GM18517 (cell line): ENCODE measurements at regions not wholly inside any gene's neighbourhood (a gene's known extent, or its start where the extent isn't known, plus 50 kb on each side); places are given as distances from the start of the nearest gene placed in this dataset.
A peak's percentile ranks its signal among the peaks of the same experiment; 100 is the strongest.
"Not testable (repeated sequence)": the region's sequence is repeated elsewhere in the genome, so short reads cannot be mapped to it uniquely, and the experiment has no call there.

Experiments used
- ATAC-seq: cut with Tn5 transposase; IDR thresholded peaks from one replicate; pipeline ENCODE4 v1.9.1; 2021; ENCODE audit warnings: mild to moderate bottlenecking, moderate library complexity; ENCODE audit not compliant: unreplicated experiment

DNA sequence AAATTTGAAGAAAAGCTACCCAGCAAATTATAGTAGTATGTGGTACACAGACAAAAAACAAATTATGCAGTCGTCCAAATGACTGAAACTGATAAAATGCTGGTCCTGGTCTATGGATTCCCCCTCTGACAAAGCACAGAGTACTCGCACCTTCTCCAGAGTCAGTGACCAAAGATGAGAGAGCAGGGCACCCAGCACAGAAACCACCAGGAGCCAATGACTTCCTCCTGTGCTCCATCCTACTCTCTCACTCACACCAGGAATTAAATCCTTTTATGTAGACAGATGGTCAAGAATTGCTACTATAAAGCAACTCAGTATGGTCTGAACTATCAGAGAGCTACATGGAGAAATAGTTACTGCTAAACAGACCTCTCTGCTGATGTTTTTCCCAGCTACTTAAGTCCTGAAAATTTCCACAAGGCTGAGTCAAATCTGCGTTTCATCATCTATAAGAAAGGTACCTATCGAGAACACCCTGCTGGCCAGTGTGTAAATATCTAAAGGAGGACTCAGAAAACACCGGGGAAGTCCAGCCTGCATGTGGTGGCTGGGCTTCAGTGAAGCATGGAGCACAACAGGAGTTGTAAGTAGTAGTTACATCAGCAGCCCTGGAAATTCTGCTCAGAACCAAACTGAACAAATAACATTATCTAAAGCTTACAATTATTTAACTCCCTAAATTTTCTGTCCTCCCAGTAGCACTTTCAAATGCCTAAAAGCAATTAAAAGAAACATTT lies 84.5 kb upstream of the FBXO28 start:
- peak; percentile 69 for ATAC-seq

DNA sequence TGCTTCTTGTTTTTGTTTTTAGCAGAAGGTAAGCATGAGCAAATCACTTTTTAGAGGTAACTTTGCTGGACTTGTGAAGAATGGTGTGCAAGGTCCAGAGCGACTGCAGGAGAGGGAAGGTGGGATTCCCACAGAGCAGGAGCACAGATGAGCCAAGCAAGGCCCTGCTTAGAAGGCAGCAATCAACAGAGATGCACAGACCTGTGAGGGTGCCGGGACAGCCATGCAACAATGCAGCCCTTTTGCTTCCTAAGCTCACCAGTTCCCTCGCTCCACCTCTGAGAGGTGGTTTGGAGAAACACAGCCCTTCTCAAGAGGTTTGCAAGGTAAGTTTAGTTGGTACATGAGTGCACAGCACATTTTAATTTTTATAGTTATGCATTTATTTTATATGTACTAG lies 85.1 kb upstream of the FBXO28 start:
- not testable (repeated sequence) for ATAC-seq

DNA sequence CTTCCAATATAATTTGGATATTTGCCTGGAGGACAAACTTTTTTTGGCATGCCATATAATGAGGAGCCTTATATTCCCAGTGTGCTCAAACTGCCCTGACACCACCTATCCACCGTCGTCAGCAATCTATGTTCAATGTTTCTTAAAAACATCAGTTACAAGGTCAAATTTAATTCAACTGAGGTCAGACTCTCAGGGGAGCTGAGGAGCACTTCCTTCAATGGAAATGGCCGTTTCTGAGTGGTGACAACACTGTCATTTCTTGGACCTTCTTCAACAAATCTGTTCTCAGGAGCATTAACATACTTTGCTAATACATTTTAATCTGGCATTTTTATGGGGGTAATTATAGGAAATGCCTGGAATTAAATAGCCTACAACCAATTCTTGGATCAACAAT lies 90.8 kb upstream of the FBXO28 start:
- ATAC-seq, result not testable (repeated sequence)

DNA sequence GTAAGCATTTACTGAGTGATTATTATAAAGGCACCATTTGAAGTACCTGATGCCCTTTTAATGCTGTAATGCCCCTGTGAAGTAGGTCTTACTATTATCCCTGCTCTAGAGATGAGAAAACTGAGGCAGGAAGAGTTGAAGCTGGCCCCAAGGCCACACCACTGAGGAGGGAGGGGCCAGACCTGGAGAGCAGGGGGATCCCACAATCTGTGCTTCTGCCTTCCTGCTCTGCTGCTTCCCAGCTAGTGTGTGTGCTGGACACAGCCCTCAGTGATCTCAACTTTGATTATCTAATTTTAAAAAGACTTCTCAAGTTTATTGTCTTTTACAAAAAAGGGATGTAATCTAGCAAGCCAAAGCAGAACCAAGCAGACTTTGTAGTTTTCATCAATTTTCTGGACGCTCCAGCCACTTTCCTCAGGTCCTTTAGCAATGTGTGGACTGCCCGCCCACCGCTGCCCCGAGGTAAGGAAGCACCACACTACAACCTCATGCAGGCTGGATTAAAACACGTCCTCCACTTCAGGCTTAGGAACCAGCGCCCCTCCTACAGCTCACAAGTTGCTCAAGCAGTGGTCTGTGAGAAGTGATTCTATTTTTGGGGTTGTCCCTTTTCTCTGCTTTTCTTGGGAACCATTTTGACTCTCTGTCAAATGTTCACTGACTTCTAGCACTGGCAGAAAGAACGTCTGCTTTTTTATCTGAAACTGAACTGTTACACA lies 91.5 kb upstream of the FBXO28 start:
- ATAC-seq, result not testable (repeated sequence)

DNA sequence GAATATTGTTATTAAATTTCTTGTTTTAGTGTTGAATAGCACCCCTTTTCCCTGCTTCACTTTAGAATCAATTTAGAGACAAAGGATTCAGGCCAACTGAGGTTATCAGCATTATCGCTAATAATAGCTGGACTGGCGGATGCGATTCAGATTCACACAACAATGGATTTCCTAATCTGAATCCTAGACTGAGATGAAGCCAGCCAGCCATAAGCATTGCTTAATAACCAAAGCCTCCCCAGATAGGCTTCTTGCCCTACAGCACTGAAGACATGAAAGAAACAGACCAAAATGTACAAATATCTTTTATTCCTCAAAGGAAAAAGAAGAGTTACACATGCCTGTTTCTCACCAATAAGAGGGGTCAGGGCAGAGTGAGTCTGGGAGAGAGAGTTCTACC lies 94.0 kb upstream of the FBXO28 start:
- ATAC-seq, result not testable (repeated sequence)

DNA sequence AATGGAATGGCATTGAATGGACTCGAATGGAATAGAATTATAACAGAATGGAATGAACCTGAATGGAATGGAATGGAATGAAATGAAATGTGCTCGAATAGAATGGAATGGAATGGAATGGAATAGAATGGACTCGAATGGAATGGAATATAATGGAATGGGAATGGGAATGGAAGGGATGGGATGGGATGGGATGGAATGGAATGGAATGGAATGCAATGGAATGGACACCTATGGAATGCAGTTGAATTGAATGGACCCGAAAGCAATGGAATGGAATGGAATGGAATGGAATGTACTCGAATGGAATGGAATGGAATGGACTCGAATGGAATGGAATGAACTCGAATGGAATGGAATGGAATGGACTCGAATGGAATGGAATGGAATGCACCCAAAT lies 98.1 kb upstream of the FBXO28 start:
- not testable (repeated sequence) for ATAC-seq

DNA sequence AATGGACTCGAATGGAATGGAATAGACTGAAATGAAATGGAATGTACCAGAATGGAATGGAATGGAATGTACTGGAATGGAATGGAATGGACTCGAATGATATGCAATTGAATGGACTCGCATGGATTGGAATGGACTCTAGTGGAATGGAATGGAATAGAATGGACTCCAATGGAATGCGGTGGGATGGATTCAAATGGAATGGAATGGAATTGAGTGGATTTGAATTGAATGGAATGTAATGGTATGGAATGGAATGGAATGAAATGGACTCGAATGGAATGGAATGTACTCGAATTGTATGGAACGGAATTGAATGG lies 99.6 kb upstream of the FBXO28 start:
- ATAC-seq, result no peak

DNA sequence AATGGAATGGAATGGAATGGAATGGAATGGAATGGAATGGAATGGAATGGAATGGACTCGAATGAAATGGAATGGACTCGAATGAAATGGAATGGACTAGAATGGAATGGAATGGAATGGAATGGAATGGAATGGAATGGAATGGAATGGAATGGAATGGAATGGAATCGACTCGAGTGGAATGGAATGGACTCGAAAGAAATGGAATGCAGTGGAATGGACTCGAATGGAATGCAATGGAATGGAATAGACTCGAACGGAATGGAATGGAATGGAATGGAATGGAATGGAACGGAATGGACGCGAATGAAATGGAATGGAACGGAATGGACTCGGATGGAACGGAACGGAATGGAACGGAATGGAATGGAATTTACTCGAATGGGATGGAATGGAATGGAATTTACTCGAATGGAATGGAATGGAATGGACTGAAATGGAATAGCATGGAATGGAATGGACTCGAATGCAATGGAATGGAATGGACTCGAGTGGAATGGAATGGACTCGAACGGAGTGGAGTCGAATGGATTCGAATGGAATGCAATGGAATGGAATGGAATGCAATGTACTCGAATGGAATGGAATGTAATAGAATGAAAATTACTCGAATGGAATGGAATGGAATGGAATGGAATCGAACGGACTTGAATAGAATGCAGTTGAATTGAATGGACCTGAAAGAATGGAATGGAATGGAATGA lies 100.1 kb upstream of the FBXO28 start:
- not testable (repeated sequence) for ATAC-seq

DNA sequence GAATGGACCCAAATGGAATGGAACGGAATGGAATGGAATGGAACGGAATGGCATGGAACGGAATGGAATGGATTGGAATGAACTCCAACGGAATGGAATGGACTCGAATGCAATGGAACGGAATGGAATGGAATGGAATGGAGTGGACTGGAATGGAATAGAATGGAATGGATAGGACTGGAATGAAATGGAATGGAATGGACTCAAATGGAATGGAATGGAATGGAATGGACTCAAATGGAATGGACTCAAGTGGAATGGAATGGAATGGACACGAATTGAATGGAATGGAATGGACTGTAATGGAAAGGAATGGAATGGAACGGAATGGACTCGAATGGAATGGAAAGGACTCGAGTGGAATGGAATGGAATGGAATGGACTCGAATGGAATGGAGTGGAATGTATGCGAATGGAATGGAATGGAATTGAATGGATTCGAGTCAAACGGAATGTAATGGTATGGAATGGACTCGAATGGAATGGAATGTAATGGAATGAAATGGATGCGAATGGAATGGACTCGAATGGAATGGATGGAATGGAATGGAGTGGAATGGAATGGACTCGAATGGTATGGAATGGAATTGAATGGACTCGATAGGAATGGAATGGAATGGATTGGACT lies 101.0 kb upstream of the FBXO28 start:
- ATAC-seq, result not testable (repeated sequence)

DNA sequence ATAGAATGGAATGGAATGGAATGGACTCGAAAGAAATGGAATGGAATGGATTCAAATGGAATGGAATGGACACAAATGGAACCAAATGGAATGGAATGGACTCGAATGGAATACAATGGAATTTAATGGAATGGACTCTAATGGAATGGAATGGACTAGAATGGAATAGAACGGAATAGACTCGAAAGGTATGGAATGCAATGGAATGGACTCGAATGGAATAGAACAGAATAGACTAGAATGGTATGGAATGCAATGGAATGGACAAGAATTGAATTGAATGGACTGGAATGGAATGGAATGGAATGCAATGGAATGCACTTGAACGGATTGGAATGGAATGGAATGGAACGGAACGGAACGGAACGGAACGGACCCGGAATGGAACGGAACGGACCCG lies 101.7 kb upstream of the FBXO28 start:
- not testable (repeated sequence) for ATAC-seq

DNA sequence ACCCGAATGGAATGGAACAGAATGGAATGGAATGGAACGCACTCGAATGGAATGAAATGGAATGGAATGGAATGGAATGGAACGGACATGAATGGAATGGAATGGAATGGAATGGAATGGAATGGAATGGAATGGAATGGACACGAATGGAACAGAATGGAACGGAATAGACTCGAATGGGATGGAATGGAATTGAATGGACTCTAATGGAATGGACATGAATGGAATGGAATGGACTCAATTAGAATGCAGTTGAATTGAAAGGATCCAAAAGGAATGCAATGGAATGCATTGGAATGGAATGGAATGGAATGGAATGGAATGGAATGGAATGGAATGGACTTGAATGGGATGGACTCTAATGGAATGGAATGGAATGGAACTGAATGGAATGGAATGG lies 102.2 kb upstream of the FBXO28 start:
- not testable (repeated sequence) for ATAC-seq

DNA sequence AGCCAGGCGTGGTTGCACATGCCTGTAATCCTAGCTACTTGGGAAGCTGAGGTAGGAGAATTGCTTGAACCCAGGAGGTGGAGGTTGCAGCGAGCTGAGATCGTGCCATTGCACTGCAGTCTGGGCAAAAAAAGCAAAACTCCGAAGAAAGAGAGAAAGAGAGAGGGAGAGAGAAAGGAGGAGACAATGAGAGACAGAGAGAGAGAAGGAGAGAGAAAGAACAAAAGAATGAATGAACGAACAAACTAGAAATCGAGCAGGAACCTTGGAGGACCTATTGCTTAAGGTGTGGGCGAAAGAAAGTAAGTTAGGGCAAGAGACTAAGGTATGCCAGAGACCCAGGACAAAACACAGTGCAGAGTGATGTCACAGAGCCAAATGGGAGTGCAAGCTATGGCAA lies 102.8 kb upstream of the FBXO28 start:
- not testable (repeated sequence) for ATAC-seq

DNA sequence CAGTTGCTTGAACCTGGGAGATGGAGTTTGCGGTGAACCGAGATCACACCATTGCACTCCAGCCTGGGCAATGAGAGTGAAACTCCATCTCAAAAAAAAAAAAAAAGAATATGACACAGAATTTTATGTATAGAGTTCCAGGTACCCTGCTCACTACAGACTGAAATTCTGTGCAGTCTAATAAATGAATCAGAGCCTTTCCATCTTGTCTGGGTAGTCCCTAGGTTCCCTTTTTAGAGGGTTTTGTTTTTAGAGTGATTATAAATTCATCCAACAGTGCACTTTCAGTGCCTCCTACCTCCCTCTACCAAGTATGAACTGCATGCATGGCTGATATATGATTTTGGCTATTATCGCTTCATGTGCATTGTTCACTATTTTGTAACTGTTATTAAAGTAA lies 107.9 kb upstream of the FBXO28 start:
- ATAC-seq, result not testable (repeated sequence)

DNA sequence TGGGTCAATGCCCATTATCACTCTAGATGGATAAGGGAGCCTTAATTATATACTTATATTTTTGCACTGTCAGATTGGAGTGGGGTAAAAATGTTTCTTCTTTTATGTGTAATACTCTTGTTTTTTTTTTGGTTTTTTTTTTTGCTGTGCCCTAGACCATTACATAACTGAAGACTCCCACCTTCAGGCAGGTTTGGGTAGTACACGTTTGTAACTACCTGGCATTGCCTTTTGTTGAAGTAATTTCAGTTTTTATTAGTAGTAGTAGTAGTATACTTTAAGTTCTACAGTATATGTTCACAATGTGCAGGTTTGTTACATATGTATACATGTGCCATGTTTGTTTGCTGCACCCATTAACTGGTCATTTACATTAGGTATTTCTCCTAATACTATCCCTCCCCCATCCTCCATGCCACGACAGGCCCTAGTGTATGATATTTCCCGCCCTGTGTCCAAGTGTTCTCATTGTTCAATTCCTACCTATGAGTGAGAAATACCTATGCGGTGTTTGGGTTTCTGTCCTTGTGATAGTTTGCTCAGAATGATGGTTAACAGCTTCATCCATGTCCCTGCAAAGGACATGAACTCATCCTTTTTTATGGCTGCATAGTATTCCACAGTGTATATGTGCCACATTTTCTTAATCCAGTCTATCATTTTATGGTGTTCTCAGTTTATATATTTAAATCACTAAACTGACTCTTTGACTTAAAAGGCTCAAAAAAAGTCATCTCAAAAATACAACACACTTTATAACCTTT lies 109.2 kb upstream of the FBXO28 start:
- not testable (repeated sequence) for ATAC-seq

DNA sequence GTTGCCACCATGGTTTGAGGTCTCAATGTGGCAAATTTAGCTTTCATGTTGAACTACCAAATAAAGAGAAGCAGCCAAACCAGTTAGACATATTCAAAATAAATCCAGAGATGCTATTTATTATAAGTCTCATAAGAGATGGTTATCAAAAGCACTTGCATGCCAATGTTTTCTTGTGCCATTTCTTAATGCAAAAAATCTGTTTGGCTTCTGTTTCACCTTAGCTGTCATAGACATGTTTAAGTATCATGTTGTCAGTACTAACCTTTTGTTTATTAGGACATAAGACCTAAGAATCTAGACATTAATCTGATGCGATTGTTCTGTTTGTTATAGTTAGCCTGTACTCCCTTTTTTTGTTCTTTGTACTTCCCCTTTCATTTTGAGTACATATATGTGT lies 110.0 kb upstream of the FBXO28 start:
- ATAC-seq, result not testable (repeated sequence)

DNA sequence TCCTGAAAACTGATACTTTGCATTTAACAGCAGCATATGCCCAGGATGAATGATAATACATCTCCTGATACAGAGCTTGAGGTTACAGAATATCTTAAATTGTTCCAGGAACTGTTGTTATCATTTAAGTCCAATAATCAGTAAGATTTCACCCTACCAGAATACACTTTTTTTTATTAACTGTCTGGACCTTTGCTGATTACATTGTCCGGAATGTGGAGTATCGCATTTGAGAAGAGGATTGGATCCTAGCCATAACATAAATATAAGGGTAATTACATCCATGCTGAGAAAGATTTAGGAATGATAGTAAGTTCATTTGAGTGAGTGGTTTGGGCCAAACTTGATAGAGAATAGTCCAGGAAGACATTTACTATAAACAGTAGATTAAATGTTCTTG lies 112.2 kb upstream of the FBXO28 start:
- ATAC-seq, result not testable (repeated sequence)

DNA sequence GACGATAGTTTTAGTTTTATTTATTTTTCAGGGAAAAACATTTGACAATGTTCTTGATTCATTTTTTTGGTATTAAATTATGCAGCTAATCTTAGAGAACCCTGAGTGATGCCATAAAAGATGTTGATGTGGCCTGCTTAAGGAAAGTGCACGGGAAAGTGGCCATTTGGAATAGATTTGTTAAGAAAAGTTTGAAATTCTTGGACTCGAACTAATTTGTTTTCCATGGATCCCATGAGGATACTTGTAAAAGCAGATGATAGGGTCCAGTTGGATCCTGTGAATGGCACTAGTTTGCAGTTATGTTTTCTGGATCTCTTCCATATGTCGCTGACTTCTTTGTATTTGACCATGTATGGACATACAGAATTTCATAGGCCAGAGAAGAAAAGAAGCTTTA lies 114.2 kb upstream of the FBXO28 start:
- ATAC-seq, result not testable (repeated sequence)

DNA sequence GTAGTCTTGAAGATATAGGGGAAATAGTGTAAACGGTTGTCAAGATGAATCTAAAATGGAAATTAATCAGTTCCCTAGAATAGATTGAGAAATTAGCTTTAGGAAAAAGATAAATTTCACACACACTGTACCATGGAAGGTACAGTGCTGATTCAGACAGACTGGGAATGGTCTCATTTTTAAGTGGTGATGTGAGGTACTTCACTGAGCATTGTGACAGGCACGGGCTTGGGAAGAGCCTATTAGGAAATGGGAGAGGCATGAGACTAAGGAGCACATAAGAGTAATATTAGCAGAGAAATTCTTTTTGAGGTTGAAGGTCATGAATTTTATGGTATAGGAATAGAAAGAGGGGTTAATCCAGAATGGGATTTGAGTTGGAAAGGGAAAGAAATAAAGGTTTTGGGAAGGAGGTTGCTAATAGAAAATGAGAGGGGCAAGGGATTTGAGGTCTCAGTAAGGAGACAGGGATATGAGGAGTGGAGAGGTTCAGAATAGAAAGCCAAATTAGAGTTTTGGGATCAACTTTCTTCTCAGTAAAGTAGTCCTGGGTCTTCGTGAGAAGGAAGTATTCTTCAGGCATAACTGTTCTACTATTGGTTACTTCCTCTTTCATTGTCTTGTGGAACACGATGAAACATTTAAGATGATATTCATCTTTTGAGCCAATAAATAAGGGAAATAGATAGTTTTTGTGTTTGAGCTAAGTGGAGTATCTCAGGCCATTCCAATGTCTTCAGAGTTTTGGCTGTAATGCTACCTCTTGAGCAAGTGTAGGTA lies 115.0 kb upstream of the FBXO28 start:
- ATAC-seq, result not testable (repeated sequence)

DNA sequence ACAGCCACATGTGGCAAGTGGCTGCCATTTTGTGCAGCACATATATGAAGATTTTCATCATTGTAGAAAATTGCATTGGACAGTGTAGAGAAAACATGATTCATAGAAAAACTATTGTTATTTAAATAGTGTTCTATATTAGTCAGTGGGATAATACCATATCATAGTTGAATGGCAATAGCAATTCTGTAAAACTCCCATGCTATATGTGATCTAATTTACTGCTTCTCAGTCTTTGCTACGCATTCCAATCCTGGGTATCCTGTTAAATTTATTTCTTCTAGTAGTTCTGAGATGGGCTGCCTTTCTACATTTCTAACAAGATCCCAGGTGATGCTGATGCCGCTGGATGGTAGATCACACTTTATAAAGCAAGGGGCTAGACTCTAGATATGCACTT lies 117.5 kb upstream of the FBXO28 start:
- not testable (repeated sequence) for ATAC-seq
